T47D (cell line): ENCODE measurements at regions not wholly inside any gene's neighbourhood (a gene's known extent, or its start where the extent isn't known, plus 50 kb on each side); places are given as distances from the start of the nearest gene placed in this dataset.
A peak's percentile ranks its signal among the peaks of the same experiment; 100 is the strongest.

Source experiments
- DNase-seq, 2 experiments: peaks; one replicate each; pipeline versions ENCODE4 v3.0.0 to v3.0.0-alpha.2; 2011 to 2012; ENCODE audit warnings: low read depth in 1 of 2, low spot score in 1 of 2
- JUND ChIP-seq: IDR thresholded peaks from 2 replicates; pipeline ENCODE4 v1.6.1; 2012; ENCODE audit warnings: low read depth
- in situ Hi-C: cut with HindIII; loops from 2 replicates; pipeline ENCODE4 v1.10.0; 2016; ENCODE audit warnings: low sequenced_read_pairs, low pct_unique_long_range_greater_than_20kb

DNA sequence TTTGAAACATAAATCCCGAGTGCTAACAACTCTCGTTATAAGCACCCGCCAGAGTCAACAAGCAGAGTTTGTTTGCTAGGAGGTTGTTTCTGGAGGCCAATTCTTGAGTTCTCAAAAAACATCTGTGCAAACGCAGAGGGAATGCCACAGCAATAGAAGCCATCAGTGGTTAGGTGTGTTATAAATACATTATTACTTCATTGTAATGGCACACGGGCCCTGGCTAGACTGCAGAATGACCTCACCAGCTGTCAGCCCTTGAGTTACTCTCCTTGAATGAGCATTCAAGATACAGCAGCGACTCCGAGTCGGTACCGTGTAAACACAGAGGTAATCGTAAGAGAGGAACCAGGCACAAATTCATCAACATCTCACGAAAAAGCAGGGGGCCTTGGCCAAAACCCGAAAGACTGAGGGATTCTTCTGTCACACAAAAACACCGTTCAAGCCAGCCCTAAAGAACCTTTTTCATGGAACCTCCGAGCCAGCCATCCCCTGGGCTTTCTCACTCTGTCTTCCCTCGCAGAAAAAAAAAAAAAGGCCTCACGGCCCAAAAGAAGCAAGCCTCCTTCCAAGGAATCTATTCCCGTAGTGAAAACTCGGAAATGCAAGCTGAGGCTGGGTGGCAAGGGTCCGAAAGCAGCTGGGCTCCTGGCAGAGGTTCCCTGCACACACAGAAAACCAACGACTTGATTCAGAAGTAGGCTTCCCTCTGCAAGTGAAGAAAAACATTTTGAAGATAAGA lies 133.7 kb upstream of the MEIS1 start:
- in situ Hi-C loops: no loop called here
- no peak for TF ChIP-seq JUND
- DNase-seq: peak in 1 of 2 experiments; percentile 40

DNA sequence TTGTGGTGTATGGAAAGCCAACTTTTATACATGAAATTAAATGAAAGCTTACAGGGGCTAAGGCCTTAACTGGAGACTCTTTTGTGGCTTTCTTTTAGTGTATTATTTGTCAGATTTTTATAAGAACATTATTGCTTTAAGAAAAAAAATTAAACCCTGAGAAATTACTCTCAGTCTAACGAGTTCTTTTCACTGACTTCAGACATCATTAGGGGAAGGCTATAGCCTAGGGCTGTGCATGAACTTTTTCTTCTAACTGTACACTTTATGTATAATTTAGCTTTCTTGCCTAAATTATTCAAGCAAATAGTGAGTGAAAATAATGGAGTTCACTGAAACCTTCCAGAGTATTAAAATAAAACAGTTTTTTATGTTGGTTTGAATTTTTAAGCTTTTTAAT lies 151.1 kb upstream of the MEIS1 start:
- in situ Hi-C loops: no loop called here
- DNase-seq: no peak
- no peak for TF ChIP-seq JUND

DNA sequence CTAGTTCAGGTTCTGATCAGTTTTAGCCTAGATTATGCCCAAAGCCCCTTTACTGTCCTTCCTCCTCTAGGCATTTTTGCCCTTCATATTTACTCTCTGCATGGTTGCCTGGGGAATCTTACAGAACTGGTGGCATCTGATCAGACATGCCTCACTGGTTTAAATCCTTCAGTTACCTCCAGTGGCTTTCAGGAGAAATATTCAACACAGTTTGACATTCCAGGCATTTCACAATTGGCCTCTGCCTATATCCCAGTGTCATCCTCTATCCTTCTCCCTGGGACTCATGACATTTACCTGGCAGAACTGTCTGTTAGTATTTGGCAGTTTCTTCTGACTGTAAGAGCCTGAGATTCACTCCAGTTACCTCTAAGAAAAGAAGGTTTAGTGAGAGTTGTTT lies 152.9 kb upstream of the MEIS1 start:
- in situ Hi-C loops: no loop called here
- no peak for TF ChIP-seq JUND
- DNase-seq: peak in 1 of 2 experiments; percentile 27

DNA sequence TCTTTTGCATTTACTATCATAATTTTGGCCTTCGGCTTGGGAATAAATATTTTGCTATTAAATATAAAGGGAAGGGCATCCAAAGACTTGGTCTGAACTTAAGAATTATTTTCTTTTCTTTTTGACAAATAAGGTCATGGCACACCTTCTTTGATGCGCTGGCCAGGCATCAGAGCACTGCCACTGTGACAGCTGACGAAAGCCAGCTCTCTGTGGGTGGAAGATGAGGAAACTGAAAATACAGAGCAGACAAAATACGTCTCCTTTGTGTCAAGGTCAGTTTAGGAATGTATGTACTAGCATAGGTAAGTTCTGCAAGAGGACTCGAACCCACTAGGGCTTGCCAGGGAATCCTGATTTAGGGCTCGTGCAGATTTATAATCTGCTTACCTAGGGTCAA lies 155.9 kb upstream of the MEIS1 start:
- no peak for DNase-seq
- in situ Hi-C loops: no loop called here
- TF ChIP-seq JUND: no peak

DNA sequence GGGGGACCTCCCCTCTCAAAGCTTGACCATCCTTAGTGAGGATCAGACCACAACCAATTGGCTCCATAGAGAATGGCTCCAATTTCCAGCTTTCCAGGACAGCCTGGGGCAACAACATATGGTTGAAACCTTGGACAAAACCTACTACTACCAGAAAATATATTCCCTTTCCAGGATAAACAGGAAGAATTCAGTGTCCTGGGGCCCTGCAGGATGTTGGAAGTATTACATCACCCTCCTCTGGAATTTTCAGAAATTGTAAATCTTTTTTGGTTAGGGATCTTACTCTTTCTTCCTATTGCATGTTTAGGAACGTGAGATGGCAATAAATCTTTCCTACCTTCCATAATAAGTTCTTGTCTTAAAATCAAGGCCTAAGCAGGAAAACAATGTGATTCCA lies 158.9 kb upstream of the MEIS1 start:
- in situ Hi-C loops: no loop called here
- no peak for TF ChIP-seq JUND
- no peak for DNase-seq

GRCh38 chr2:66273933-66274490 lies 160.9 kb upstream of the MEIS1 start:
- DNase-seq: no peak
- no peak for TF ChIP-seq JUND
- in situ Hi-C loops: no loop called here

DNA sequence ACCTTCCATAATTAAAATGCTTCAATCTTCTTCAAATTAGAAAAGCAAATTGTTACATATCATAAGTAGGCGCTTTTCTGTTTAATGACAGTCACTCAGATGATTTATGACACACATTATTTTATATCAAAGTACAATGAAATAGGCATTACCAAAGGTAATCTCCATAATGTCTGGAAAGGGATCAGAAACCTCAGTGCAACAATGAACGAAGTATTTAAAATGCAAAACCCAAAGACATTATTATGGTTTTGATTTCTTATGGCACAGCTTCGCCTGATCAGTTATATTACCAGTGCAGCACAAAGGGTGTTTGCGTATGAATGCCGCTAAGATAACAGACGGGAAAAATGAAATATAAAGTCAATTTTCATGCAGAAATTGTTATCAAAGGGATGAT lies 162.2 kb upstream of the MEIS1 start:
- in situ Hi-C loops: no loop called here
- no peak for TF ChIP-seq JUND
- DNase-seq: no peak

DNA sequence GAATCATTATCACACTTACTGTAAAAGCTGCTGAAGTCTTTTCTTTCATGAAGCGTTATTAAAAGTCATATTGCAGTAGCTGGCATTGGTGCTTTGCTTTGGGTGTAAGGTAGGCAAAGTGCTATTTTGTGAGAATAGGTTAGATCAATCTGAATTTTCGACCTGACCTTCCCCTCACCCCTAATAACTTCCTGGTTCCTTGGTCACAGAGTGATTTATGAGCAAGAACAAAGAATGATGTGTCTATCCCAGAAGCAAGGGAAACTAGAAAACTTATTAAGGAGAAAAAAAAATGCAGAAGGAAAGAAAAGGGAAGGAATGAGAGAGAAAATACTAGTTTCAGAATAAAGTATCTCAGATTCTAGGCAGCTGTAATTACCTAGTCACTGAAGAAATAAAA lies 163.1 kb upstream of the MEIS1 start:
- in situ Hi-C loops: no loop called here
- no peak for DNase-seq
- TF ChIP-seq JUND: no peak

GRCh38 chr2:66270247-66270646 lies 164.7 kb upstream of the MEIS1 start:
- DNase-seq: peak in 1 of 2 experiments; percentile 12
- in situ Hi-C loops: no loop called here

GRCh38 chr2:66269166-66269565 lies 165.8 kb upstream of the MEIS1 start:
- in situ Hi-C loops: no loop called here
- DNase-seq: peak in 1 of 2 experiments; percentile 10
- TF ChIP-seq JUND: no peak

More at GRCh38 chr2:66270247-66270646, 164.7 kb upstream of the MEIS1 start:
- no peak for TF ChIP-seq JUND

DNA sequence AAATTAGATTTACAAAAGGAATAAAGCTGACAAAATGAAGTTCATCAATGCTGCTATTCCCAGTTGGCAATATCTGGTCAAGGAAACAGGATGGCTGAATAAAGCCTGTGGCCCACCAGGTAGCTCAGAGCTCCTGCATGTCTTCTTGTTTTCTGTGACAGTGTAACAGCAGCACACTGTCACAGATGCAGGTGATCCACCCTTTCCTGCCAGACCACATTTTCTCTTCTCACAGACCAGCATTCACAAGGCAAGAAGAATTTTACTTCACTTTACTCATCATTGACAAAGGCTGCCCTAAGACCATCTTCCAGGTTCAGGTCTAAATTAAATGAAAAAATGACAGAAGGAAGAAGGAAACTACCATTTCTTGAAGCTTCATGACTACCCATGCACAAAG lies 166.2 kb upstream of the MEIS1 start:
- no peak for TF ChIP-seq JUND
- in situ Hi-C loops: no loop called here
- DNase-seq: peak in 1 of 2 experiments; percentile 12

GRCh38 chr2:66264354-66264753 lies 170.6 kb upstream of the MEIS1 start:
- no peak for DNase-seq
- in situ Hi-C loops: no loop called here
- no peak for TF ChIP-seq JUND

- DNase-seq: no peak
- in situ Hi-C loops: no loop called here
- TF ChIP-seq JUND: no peak
Observed at GRCh38 chr2:66255867-66256266, 179.1 kb upstream of the MEIS1 start.

GRCh38 chr2:66255136-66255535 lies 179.8 kb upstream of the MEIS1 start:
- no peak for TF ChIP-seq JUND
- no peak for DNase-seq
- in situ Hi-C loops: no loop called here
